Esophagus squamous epithelium (tissue), 5 donors: ENCODE measurements at regions not wholly inside any gene's neighbourhood (a gene's known extent, or its start where the extent isn't known, plus 50 kb on each side); places are given as distances from the start of the nearest gene placed in this dataset.

ENCODE experiments used
- DNase-seq: peaks from one replicate; lab custom pipeline; 2025; lab: John Stamatoyannopoulos, UW
- H3K27ac ChIP-seq, 4 donors: fragments of 200-600 bp; sonication (generic); one replicate each; pipeline ENCODE4 v1.5.1; 2016 to 2019; ENCODE audit warnings: mild to moderate bottlenecking in 1 of 4
- H3K27me3 ChIP-seq, 4 donors: fragments of 200-600 bp; sonication (generic); 1 replicate in 3 of 4; 2 replicates in 1 of 4; pipeline versions ENCODE4 v1.5.1 to v1.6.0; 2017 to 2021; ENCODE audit warnings: antibody characterized with exemption in 1 of 4
- H3K36me3 ChIP-seq, 3 donors: fragments of 200-600 bp; sonication (generic); one replicate each; pipeline ENCODE4 v1.5.1; 2016 to 2019
- H3K4me1 ChIP-seq, 3 donors: fragments of 200-600 bp; sonication (generic); one replicate each; pipeline ENCODE4 v1.5.1; 2017 to 2019
- H3K4me3 ChIP-seq, 4 donors: fragments of 200-600 bp; sonication (generic); 1 replicate in 3 of 4; 2 replicates in 1 of 4; pipeline ENCODE4 v1.5.1; 2016 to 2019; ENCODE audit warnings: mild to moderate bottlenecking in 2 of 4, moderate library complexity in 1 of 4
- H3K9me3 ChIP-seq, 3 donors: fragments of 200-600 bp; sonication (generic); one replicate each; pipeline ENCODE4 v1.5.1; 2016 to 2019
- POLR2A ChIP-seq, 4 donors: fragments of 450-650 bp; IDR thresholded peaks; one replicate each; pipeline ENCODE4 v1.6.1; 2017; ENCODE audit warnings: antibody characterized with exemption in 4 of 4, mild to moderate bottlenecking in 4 of 4, moderate library complexity in 3 of 4
- WGBS, 2 donors: methylation state at CpG; one replicate each; pipeline ENCODE4 v1.1.5; 2018; 5-methylcytosine and 5-hydroxymethylcytosine counted together
- intact Hi-C: fragments of 100-400 bp; cut with DNase I; formaldehyde crosslinking; loops from one replicate; pipeline ENCODE4 v1.15.0; 2022
- TF ChIP-seq, protein P1 (sequence below), 6 experiments: fragments of 450-650 bp in 4 of 6; fragments of 200-600 bp in 2 of 6; sonication (generic) in 2 of 6; IDR thresholded peaks; one replicate each; pipeline ENCODE4 v1.5.1; 2016 to 2019; ENCODE audit warnings: antibody characterized with exemption in 6 of 6, mild to moderate bottlenecking in 4 of 6, moderate library complexity in 4 of 6
- donor health status: DM: yes; HTN: yes; CAD: no.

DNA sequence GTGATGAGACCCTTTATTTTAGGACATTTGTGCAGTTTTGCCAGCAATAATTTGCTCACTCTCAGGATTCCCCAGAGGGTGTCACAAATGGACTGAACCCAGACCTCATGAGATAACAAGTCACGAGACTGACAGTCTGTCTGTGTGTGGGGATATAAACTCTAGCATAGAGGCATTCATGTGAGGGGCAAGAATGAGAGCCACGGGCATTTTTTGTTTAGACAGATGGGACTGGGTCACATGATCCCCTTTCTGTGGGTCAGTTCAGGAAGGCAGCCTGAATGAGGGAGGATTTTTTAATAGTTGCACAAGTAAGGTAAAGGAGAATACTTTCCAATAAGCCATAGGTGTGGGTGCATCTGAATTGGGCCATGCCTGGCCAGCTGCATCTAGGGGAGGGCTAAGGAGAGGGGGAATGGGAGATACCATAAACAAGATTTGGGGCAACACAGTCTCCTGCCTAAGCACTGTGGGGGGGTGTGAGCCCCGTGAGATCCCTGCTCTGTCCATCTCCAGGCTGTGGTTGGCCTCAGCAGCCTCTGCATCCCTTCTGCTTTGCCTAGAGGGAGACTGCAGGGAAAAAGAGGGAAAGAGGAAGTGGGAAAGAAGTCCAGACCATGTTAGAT is 66.6 kb downstream of the NAV1 start:
- peaks cover 0 to 54% (median 28%) of the 10 kb centered on the region in 3 donors for H3K4me1 ChIP-seq
- peak overlapping the region in 2 of 4 donors; percentile 58 to 66 for H3K27ac ChIP-seq
- intact Hi-C loops = no loop called here
- no peaks in the 10 kb centered on the region for H3K36me3 ChIP-seq
- H3K4me3 ChIP-seq = no peak overlapping the region
- H3K27me3 ChIP-seq = no peaks in the 10 kb centered on the region
- WGBS, 2 donors = 28 to 52% methylated on average over 2 to 3 of the region's 3 CpGs
- DNase-seq = no peak
- H3K9me3 ChIP-seq = no peaks in the 10 kb centered on the region
- TF ChIP-seq, protein P1, sequence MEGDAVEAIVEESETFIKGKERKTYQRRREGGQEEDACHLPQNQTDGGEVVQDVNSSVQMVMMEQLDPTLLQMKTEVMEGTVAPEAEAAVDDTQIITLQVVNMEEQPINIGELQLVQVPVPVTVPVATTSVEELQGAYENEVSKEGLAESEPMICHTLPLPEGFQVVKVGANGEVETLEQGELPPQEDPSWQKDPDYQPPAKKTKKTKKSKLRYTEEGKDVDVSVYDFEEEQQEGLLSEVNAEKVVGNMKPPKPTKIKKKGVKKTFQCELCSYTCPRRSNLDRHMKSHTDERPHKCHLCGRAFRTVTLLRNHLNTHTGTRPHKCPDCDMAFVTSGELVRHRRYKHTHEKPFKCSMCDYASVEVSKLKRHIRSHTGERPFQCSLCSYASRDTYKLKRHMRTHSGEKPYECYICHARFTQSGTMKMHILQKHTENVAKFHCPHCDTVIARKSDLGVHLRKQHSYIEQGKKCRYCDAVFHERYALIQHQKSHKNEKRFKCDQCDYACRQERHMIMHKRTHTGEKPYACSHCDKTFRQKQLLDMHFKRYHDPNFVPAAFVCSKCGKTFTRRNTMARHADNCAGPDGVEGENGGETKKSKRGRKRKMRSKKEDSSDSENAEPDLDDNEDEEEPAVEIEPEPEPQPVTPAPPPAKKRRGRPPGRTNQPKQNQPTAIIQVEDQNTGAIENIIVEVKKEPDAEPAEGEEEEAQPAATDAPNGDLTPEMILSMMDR (IDR thresholded peaks at IDR 0.05) = no peak
- TF ChIP-seq POLR2A (IDR thresholded peaks at IDR 0.05) = no peak

DNA sequence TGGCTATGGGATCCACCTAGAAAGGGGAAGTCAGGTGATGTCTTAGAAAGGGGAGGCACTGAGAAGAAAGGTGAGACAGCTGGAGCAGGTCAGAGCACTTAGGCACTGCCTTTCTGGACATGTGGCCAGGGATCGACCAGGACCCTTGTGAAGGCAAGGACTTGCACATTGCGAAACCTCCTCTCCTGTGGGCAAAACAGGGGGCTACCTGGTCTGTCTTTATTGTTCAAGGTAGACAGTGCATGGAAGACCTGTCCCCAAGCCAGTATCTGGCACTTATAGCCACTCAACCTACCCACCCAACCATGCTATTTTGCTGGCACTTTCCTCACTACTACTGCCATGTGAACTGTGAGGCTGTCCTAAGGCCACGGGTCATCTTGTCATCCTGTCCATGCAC is 67.2 kb downstream of the NAV1 start:
- DNase-seq = no peak
- Histone ChIP-seq H3K9me3 (no peaks in the 10 kb centered on the region), H3K36me3 (no peaks in the 10 kb centered on the region), H3K27me3 (no peaks in the 10 kb centered on the region), H3K27ac (peak overlapping the region in 2 of 4 donors; percentile 58 to 66), H3K4me3 (no peak overlapping the region), H3K4me1 (peaks cover 0 to 59% (median 28%) of the 10 kb centered on the region in 3 donors)
- TF ChIP-seq, protein P1 (IDR thresholded peaks at IDR 0.05) = no peak
- no peak for TF ChIP-seq POLR2A (IDR thresholded peaks at IDR 0.05)
- intact Hi-C loops = no loop called here
- WGBS, 2 donors = 78 to 94% methylated on average over 2 to 3 of the region's 3 CpGs

DNA sequence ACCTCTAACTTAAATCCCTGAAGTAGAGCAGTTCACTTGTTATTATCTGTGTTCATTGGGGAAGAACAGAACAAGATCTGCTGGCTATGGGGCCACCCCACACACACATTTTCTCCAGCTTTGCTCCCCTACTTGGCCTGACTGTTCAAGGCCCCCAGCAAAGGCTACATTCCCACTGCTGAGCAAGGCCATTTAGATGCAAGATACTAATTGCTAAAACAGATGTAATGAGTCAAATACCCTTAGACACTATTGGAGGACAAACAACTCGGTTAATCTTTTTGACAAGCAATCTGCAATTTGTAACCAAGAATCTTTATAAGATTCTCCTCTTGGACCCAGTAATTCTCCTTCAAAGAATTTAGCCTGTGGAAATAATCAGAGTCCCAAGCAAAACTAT is 67.7 kb downstream of the NAV1 start:
- H3K9me3 ChIP-seq = no peaks in the 10 kb centered on the region
- H3K27ac ChIP-seq = peak overlapping the region in 2 of 4 donors; percentile 58 to 66
- 54 to 67% methylated on average over 1 of the region's 1 CpG for WGBS, 2 donors
- H3K36me3 ChIP-seq = no peaks in the 10 kb centered on the region
- H3K27me3 ChIP-seq = no peaks in the 10 kb centered on the region
- H3K4me3 ChIP-seq = no peak overlapping the region
- peaks cover 0 to 59% (median 28%) of the 10 kb centered on the region in 3 donors for H3K4me1 ChIP-seq
- DNase-seq = no peak
- TF ChIP-seq, protein P1 (IDR thresholded peaks at IDR 0.05) = no peak
- TF ChIP-seq POLR2A (IDR thresholded peaks at IDR 0.05) = no peak
- intact Hi-C loops = no loop called here

DNA sequence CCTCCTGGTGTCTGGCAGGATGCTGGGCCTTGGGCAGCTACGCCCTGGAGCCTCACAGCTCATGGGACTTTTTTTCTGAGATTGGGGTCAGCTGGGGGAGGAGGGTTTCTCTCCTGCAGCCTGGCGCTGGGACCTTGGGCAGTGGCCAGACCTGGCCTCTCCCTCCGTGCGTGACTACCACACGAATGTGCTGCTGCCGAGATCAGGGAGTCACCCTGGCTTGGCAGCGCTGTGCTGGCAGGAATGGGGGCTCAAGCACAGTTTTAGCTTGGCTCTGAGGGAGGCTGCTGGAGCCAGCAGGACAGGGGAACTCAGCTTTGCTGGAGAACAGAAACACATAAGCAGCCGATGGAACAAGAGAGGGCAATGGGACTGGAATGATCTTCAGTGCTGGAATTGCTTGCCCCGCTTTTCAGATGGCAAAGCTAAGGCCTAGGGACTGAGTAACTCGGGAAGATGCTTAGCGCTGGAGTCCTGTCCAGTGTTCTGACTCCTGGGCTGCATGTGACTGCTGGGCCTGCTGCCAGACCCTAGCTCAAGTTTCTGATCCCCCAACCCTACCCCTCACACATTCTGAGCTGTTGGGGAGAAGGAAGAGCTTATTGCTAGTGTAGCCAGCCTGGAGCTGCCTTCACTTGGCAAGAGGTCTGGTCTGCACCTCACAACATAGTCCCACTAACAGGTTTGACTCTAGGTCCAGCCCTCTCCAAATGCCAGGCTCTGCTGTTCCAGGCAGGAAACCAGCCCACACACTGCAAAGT is 69.9 kb downstream of the NAV1 start:
- peaks cover 0 to 47% (median 22%) of the 10 kb centered on the region in 3 donors for H3K4me1 ChIP-seq
- H3K9me3 ChIP-seq = no peaks in the 10 kb centered on the region
- no peak for TF ChIP-seq POLR2A (IDR thresholded peaks at IDR 0.05)
- TF ChIP-seq, protein P1 (IDR thresholded peaks at IDR 0.05) = no peak
- no peak overlapping the region for H3K4me3 ChIP-seq
- intact Hi-C loops = no loop called here
- DNase-seq = no peak
- 54 to 65% methylated on average over 3 to 6 of the region's 11 CpGs for WGBS, 2 donors
- H3K27ac ChIP-seq = peak overlapping the region in 3 of 4 donors; percentile 34 to 67 (median 61)
- H3K27me3 ChIP-seq = no peaks in the 10 kb centered on the region
- no peaks in the 10 kb centered on the region for H3K36me3 ChIP-seq
